ENCODE measurements at regions not wholly inside any gene's neighbourhood (a gene's known extent, or its start where the extent isn't known, plus 50 kb on each side); places are given as distances from the start of the nearest gene placed in this dataset.

DNA sequence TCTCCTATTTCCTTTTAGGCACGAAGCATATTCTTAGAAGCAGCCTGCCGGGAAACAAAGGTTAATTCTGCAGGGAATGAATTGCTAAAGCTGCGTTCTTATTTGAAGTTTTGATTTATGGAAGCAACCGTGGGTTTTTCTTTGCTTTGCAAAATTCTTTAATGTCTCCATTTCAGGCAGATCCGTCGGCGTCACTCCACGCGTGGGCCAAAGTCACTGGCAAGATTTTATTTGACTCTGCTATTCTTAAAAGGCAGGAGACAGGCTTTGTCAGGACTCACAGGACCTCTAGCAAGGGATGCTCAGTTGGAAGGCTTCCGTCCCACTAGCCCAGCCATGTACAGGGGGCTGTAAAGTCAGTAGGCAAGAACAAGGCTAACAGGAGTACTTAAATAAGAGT lies 387.3 kb upstream of the XYLT1 start:
- TF ChIP-seq, protein P1, sequence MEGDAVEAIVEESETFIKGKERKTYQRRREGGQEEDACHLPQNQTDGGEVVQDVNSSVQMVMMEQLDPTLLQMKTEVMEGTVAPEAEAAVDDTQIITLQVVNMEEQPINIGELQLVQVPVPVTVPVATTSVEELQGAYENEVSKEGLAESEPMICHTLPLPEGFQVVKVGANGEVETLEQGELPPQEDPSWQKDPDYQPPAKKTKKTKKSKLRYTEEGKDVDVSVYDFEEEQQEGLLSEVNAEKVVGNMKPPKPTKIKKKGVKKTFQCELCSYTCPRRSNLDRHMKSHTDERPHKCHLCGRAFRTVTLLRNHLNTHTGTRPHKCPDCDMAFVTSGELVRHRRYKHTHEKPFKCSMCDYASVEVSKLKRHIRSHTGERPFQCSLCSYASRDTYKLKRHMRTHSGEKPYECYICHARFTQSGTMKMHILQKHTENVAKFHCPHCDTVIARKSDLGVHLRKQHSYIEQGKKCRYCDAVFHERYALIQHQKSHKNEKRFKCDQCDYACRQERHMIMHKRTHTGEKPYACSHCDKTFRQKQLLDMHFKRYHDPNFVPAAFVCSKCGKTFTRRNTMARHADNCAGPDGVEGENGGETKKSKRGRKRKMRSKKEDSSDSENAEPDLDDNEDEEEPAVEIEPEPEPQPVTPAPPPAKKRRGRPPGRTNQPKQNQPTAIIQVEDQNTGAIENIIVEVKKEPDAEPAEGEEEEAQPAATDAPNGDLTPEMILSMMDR (IDR thresholded peaks at IDR 0.05; ENCODE audit: low read depth, low read length, poor library complexity, severe bottlenecking) = no peak
- TF ChIP-seq EZH2phosphoT487 (IDR thresholded peaks at IDR 0.05; ENCODE audit: borderline replicate concordance, low read length) = no peak
